ENCODE measurements at regions not wholly inside any gene's neighbourhood (a gene's known extent, or its start where the extent isn't known, plus 50 kb on each side); places are given as distances from the start of the nearest gene placed in this dataset.
A peak's percentile ranks its signal among the peaks of the same experiment; 100 is the strongest.

DNA sequence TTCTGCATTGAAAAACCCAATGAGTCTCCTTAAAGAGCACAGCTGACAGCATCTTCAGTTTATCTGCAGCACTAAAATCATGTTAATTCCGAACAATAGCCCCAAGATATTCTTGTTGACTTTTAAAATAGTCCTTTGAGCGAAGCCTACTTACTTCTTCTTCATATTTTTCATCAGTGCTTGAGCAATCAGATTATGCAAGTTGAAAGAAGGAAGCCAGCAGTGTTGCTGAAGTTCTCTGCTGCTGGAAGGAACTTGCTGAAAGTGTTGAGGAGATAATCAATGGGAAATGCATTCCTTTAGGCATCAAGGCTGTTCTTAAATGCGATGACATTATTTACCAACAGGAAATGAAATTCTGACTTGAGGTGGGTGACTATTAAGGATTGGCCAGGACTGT, 105.9 kb upstream of the SNTG2 start:
- 77 to 78% methylated on average over 2 to 3 of the region's 3 CpGs for WGBS, 2 experiments (ENCODE audit: insufficient coverage in 1 of 2, insufficient read length in 1 of 2)
- H3K27ac Mint-ChIP-seq: no peak overlapping the region
- H3K36me3 Mint-ChIP-seq (ENCODE audit: low read depth): no peaks in the 10 kb centered on the region
- H3K9me3 Mint-ChIP-seq: no peaks in the 10 kb centered on the region
- H3K27me3 ChIP-seq (ENCODE audit: control insufficient read depth, insufficient read depth, low read length, poor library complexity, severe bottlenecking): no peaks in the 10 kb centered on the region
- no peaks in the 10 kb centered on the region for H3K27me3 Mint-ChIP-seq (ENCODE audit: insufficient read depth)
- H3K9me3 ChIP-seq (ENCODE audit: control insufficient read depth, low read length): no peaks in the 10 kb centered on the region
- no peak overlapping the region for H3K4me3 Mint-ChIP-seq
- H3K9ac ChIP-seq (ENCODE audit: extremely low read depth, low read length, poor library complexity, severe bottlenecking): no peak overlapping the region
- H3K36me3 ChIP-seq (ENCODE audit: control insufficient read depth, insufficient read depth, low read length): no peaks in the 10 kb centered on the region
- DNase-seq: peak; percentile 0
- no peaks in the 10 kb centered on the region for H3K4me1 Mint-ChIP-seq
- TF ChIP-seq, protein P1, sequence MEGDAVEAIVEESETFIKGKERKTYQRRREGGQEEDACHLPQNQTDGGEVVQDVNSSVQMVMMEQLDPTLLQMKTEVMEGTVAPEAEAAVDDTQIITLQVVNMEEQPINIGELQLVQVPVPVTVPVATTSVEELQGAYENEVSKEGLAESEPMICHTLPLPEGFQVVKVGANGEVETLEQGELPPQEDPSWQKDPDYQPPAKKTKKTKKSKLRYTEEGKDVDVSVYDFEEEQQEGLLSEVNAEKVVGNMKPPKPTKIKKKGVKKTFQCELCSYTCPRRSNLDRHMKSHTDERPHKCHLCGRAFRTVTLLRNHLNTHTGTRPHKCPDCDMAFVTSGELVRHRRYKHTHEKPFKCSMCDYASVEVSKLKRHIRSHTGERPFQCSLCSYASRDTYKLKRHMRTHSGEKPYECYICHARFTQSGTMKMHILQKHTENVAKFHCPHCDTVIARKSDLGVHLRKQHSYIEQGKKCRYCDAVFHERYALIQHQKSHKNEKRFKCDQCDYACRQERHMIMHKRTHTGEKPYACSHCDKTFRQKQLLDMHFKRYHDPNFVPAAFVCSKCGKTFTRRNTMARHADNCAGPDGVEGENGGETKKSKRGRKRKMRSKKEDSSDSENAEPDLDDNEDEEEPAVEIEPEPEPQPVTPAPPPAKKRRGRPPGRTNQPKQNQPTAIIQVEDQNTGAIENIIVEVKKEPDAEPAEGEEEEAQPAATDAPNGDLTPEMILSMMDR (conservative IDR thresholded peaks at IDR 0.05): no peak
- no peaks in the 10 kb centered on the region for H3K4me1 ChIP-seq (ENCODE audit: control insufficient read depth, insufficient read depth, low read length)
- H3K27ac ChIP-seq (ENCODE audit: low read depth, low read length): no peak overlapping the region
- no peak overlapping the region for H3K4me3 ChIP-seq (ENCODE audit: low read length)

DNA sequence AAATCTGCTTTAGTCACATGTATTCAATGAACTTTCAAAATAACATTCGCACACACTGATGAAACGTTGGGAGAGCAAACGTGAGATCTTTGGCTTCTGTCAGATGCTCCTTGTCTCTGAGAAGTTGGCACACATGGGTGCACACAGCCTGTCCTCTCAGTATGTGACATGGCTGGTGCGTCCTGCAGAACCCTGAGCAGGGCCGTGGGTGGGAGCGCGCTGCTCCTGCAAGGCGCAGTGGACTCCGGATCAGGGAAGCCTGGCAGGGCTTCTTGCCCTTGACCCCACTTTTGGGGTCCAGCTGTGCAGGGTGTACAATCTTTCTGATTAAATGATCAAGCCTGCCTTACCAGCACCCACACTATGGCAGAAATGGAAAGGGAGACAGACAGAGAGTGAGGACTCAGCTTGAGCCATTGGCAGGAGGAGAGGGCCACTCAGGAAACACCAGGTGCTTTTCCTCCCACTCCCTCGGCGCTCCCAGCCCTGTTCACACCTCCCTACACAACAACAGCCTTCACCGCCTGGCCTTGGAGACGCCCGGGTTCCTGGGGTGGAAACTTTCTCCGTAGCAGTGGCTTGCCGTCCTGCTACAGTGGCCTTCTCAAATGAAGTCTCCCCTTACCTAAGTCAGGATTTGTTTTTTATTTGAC, 108.4 kb upstream of the SNTG2 start:
- WGBS, 2 experiments (ENCODE audit: insufficient coverage in 1 of 2, insufficient read length in 1 of 2): 82 to 86% methylated on average over 8 to 16 of the region's 16 CpGs
- H3K9ac ChIP-seq (ENCODE audit: extremely low read depth, low read length, poor library complexity, severe bottlenecking): no peak overlapping the region
- Mint-ChIP-seq H3K27me3 (ENCODE audit: insufficient read depth) (no peaks in the 10 kb centered on the region), H3K36me3 (ENCODE audit: low read depth) (no peaks in the 10 kb centered on the region), H3K4me1 (no peaks in the 10 kb centered on the region), H3K4me3 (no peak overlapping the region), H3K27ac (no peak overlapping the region), H3K9me3 (no peaks in the 10 kb centered on the region)
- no peak overlapping the region for H3K27ac ChIP-seq (ENCODE audit: low read depth, low read length)
- no peak for DNase-seq
- no peaks in the 10 kb centered on the region for H3K36me3 ChIP-seq (ENCODE audit: control insufficient read depth, insufficient read depth, low read length)
- no peak overlapping the region for H3K4me3 ChIP-seq (ENCODE audit: low read length)
- H3K27me3 ChIP-seq (ENCODE audit: control insufficient read depth, insufficient read depth, low read length, poor library complexity, severe bottlenecking): no peaks in the 10 kb centered on the region
- no peaks in the 10 kb centered on the region for H3K9me3 ChIP-seq (ENCODE audit: control insufficient read depth, low read length)
- no peaks in the 10 kb centered on the region for H3K4me1 ChIP-seq (ENCODE audit: control insufficient read depth, insufficient read depth, low read length)
- TF ChIP-seq, protein P1 (conservative IDR thresholded peaks at IDR 0.05): no peak

DNA sequence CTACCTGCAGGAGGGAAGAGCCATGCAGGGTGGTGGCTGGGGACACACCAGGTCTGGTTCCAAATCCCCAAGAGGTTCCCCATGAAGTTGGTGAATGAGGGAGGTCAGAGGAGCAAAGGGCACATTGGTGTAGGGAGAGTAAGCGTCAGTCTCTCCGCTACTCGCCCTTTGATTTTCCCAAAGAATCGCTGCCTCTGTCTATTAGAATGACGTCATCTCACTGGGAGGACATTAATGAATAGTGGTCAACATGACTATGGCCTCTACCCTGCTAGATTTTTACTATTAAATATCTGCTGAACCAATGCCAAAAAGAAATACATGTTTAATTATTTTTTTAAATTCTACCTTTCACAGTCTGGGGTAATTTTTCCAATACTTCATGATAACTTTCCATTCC, 109.6 kb upstream of the SNTG2 start:
- H3K9me3 ChIP-seq (ENCODE audit: control insufficient read depth, low read length): no peaks in the 10 kb centered on the region
- no peaks in the 10 kb centered on the region for H3K9me3 Mint-ChIP-seq
- no peaks in the 10 kb centered on the region for H3K27me3 Mint-ChIP-seq (ENCODE audit: insufficient read depth)
- no peaks in the 10 kb centered on the region for H3K36me3 Mint-ChIP-seq (ENCODE audit: low read depth)
- no peak overlapping the region for H3K9ac ChIP-seq (ENCODE audit: extremely low read depth, low read length, poor library complexity, severe bottlenecking)
- 98 to 100% methylated on average over 5 of the region's 5 CpGs for WGBS, 2 experiments (ENCODE audit: insufficient coverage in 1 of 2, insufficient read length in 1 of 2)
- H3K4me3 ChIP-seq (ENCODE audit: low read length): no peak overlapping the region
- no peak overlapping the region for H3K27ac ChIP-seq (ENCODE audit: low read depth, low read length)
- H3K27me3 ChIP-seq (ENCODE audit: control insufficient read depth, insufficient read depth, low read length, poor library complexity, severe bottlenecking): no peaks in the 10 kb centered on the region
- no peak overlapping the region for H3K27ac Mint-ChIP-seq
- no peaks in the 10 kb centered on the region for H3K4me1 Mint-ChIP-seq
- DNase-seq: no peak
- TF ChIP-seq, protein P1 (conservative IDR thresholded peaks at IDR 0.05): no peak
- no peak overlapping the region for H3K4me3 Mint-ChIP-seq
- no peaks in the 10 kb centered on the region for H3K4me1 ChIP-seq (ENCODE audit: control insufficient read depth, insufficient read depth, low read length)
- no peaks in the 10 kb centered on the region for H3K36me3 ChIP-seq (ENCODE audit: control insufficient read depth, insufficient read depth, low read length)

Measured in endodermal cell (in vitro differentiated cells).